K562 (cell line): ENCODE measurements at regions not wholly inside any gene's neighbourhood (a gene's known extent, or its start where the extent isn't known, plus 50 kb on each side); places are given as distances from the start of the nearest gene placed in this dataset.

ENCODE experiments used
- EHMT2 ChIP-seq: fragments of 450-650 bp; IDR thresholded peaks from 2 replicates; pipeline ENCODE4 v1.6.1; 2018; ENCODE audit warnings: antibody characterized with exemption
- JUNB ChIP-seq: fragments of 450-650 bp; formaldehyde crosslinking; conservative IDR thresholded peaks from 2 replicates; pipeline ENCODE4 v1.4.0; 2020; ENCODE audit warnings: mild to moderate bottlenecking
- MXI1 ChIP-seq: IDR thresholded peaks from 2 replicates; pipeline ENCODE4 v1.6.1; 2011; ENCODE audit warnings: low read depth, mild to moderate bottlenecking, improper control_type of control experiment, low read length
- NONO ChIP-seq, 2 experiments: fragments of 200-400 bp in 1 of 2; fragments of 450-650 bp in 1 of 2; formaldehyde crosslinking in 1 of 2; IDR thresholded peaks; 2 replicates each; pipeline ENCODE4 v1.6.1; 2017; ENCODE audit warnings: low read depth in 2 of 2, mild to moderate bottlenecking in 2 of 2, moderate library complexity in 2 of 2, low read length in 1 of 2
- NRF1 ChIP-seq, 2 experiments: fragments of 450-650 bp; IDR thresholded peaks in 1 of 2; conservative IDR thresholded peaks in 1 of 2; 2 replicates each; pipeline ENCODE4 v1.6.1; 2014; ENCODE audit warnings: mild to moderate bottlenecking in 2 of 2
- POLR2A ChIP-seq: fragments of 450-650 bp; conservative IDR thresholded peaks from 2 replicates; pipeline ENCODE4 v1.6.1; 2016
- RBBP5 ChIP-seq: fragments of 200-600 bp; sonication (generic); IDR thresholded peaks from 2 replicates; pipeline ENCODE4 v1.6.1; 2012; ENCODE audit warnings: borderline replicate concordance, mild to moderate bottlenecking, low read length, control low read depth, inconsistent platforms; ENCODE audit not compliant: insufficient read depth, poor library complexity, severe bottlenecking
- TBP ChIP-seq: optimal IDR thresholded peaks from 2 replicates; pipeline ENCODE3; 2011; ENCODE audit warnings: low read depth, low read length, improper control_type of control experiment
- TEAD1 ChIP-seq, 2 experiments: fragments of 450-650 bp in 1 of 2; sonication (generic) in 1 of 2; formaldehyde crosslinking; IDR thresholded peaks; 2 replicates each; pipeline versions ENCODE4 v1.4.0 to v1.8.0; 2020 to 2022; ENCODE audit warnings: mild to moderate bottlenecking in 2 of 2, missing genetic modification reagents in 1 of 2
- ZNF217 ChIP-seq: sonication (generic); formaldehyde crosslinking; IDR thresholded peaks from 2 replicates; pipeline ENCODE4 v1.8.0; 2022; ENCODE audit warnings: mild to moderate bottlenecking, missing genetic modification reagents
- ZNF274 ChIP-seq: IDR thresholded peaks from 2 replicates; pipeline ENCODE4 v1.6.1; 2011; ENCODE audit warnings: low read depth, mild to moderate bottlenecking, low read length, moderate library complexity, borderline replicate concordance
- ZNF551 ChIP-seq: fragments of 250-450 bp; sonication (Bioruptor Pico); IDR thresholded peaks from 2 replicates; pipeline ENCODE4 v1.5.0; 2021; ENCODE audit warnings: mild to moderate bottlenecking, moderate library complexity
- TF ChIP-seq, protein P1 (sequence below): fragments of 450-650 bp; IDR thresholded peaks from 2 replicates; pipeline ENCODE4 v1.6.1; 2017; ENCODE audit warnings: antibody characterized with exemption, mild to moderate bottlenecking

DNA sequence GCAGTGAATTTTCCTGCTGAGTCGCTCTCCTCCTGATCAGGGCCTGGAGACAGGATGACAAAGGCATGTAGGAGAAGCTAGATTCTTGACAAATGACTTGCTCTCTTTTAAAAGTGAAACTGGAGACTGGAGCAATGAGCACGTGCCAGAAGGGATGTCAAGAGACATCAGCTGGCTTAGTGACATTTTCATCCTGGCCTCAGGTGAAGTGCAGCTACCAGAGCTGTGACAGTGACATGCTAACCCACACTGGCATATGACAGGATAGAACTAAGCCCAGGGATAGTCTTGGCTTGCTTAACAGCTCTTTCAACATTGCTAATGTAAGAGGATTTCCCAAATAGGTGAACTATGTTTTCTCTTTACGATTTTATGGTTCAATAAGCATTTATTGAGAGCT, 757.5 kb upstream of the DDX18 start:
- TF ChIP-seq TBP (no peak), RBBP5 (no peak), NRF1 (conservative IDR thresholded peaks at IDR 0.05 in 1 of 2, IDR thresholded peaks at IDR 0.05 in 1 of 2) (no peak), ZNF217 (no peak), TEAD1 (CRISPR knock-in tag; IDR thresholded peaks at IDR 0.05) (no peak), ZNF274 (no peak), EHMT2 (no peak), MXI1 (no peak), ZNF551 (CRISPR knock-in tag) (no peak), POLR2A (no peak), NONO (IDR thresholded peaks at IDR 0.05; ENCODE audit: low read depth in 2 of 2, low read length in 1 of 2) (no peak), JUNB (CRISPR knock-in tag) (no peak)
- TF ChIP-seq, protein P1, sequence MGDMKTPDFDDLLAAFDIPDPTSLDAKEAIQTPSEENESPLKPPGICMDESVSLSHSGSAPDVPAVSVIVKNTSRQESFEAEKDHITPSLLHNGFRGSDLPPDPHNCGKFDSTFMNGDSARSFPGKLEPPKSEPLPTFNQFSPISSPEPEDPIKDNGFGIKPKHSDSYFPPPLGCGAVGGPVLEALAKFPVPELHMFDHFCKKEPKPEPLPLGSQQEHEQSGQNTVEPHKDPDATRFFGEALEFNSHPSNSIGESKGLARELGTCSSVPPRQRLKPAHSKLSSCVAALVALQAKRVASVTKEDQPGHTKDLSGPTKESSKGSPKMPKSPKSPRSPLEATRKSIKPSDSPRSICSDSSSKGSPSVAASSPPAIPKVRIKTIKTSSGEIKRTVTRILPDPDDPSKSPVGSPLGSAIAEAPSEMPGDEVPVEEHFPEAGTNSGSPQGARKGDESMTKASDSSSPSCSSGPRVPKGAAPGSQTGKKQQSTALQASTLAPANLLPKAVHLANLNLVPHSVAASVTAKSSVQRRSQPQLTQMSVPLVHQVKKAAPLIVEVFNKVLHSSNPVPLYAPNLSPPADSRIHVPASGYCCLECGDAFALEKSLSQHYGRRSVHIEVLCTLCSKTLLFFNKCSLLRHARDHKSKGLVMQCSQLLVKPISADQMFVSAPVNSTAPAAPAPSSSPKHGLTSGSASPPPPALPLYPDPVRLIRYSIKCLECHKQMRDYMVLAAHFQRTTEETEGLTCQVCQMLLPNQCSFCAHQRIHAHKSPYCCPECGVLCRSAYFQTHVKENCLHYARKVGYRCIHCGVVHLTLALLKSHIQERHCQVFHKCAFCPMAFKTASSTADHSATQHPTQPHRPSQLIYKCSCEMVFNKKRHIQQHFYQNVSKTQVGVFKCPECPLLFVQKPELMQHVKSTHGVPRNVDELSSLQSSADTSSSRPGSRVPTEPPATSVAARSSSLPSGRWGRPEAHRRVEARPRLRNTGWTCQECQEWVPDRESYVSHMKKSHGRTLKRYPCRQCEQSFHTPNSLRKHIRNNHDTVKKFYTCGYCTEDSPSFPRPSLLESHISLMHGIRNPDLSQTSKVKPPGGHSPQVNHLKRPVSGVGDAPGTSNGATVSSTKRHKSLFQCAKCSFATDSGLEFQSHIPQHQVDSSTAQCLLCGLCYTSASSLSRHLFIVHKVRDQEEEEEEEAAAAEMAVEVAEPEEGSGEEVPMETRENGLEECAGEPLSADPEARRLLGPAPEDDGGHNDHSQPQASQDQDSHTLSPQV, result no peak
